Body of pancreas (tissue), 4 donors: ENCODE measurements at regions not wholly inside any gene's neighbourhood (a gene's known extent, or its start where the extent isn't known, plus 50 kb on each side); places are given as distances from the start of the nearest gene placed in this dataset.
A peak's percentile ranks its signal among the peaks of the same experiment; 100 is the strongest.

ENCODE experiments used
- ATAC-seq: fragments of 150-250 bp; one replicate; pipeline ENCODE4 v1.9.1; 2016
- DNase-seq, 4 donors: peaks; one replicate each; pipeline ENCODE4 v3.0.0-alpha.2; 2019
- H3K27ac ChIP-seq, 4 donors: fragments of 200-600 bp; sonication (generic); 1 replicate in 3 of 4; 2 replicates in 1 of 4; pipeline versions ENCODE4 v1.5.1 to v1.6.1; 2016 to 2019; ENCODE audit warnings: mild to moderate bottlenecking in 1 of 4, mixed read lengths in 1 of 4, moderate library complexity in 1 of 4
- H3K27me3 ChIP-seq, 2 donors: fragments of 200-600 bp; sonication (generic); one replicate each; pipeline ENCODE4 v1.6.0; 2016; ENCODE audit warnings: mild to moderate bottlenecking in 1 of 2
- H3K36me3 ChIP-seq, 2 donors: fragments of 200-600 bp; sonication (generic); replicated peaks in 1 of 2; 2 replicates each; pipeline ENCODE4 v1.5.1; 2016; ENCODE audit warnings: low read depth in 2 of 2; ENCODE audit not compliant: insufficient read depth in 1 of 2
- H3K4me1 ChIP-seq: fragments of 200-600 bp; sonication (generic); one replicate; pipeline ENCODE4 v1.6.0; 2016
- H3K4me3 ChIP-seq, 2 donors: fragments of 200-600 bp; sonication (generic); 1 replicate in 1 of 2; 2 replicates in 1 of 2; pipeline ENCODE4 v1.5.1; 2016 to 2019
- H3K9me3 ChIP-seq, 3 donors: fragments of 200-600 bp; sonication (generic); 1 replicate in 2 of 3; 2 replicates in 1 of 3; pipeline ENCODE4 v1.5.1; 2016
- POLR2A ChIP-seq, 3 donors: fragments of 450-650 bp; IDR thresholded peaks; one replicate each; pipeline ENCODE4 v1.6.1; 2016; ENCODE audit warnings: antibody characterized with exemption in 3 of 3, mild to moderate bottlenecking in 2 of 3
- WGBS, 2 donors: methylation state at CpG; one replicate each; pipeline ENCODE4 v1.1.5; 2017; 5-methylcytosine and 5-hydroxymethylcytosine counted together
- intact Hi-C: fragments of 100-400 bp; cut with DNase I; formaldehyde crosslinking; loops from one replicate; pipeline ENCODE4 v1.15.1; 2023
- TF ChIP-seq, protein P1 (sequence below), 7 experiments: fragments of 450-650 bp in 4 of 7; fragments of 200-600 bp in 3 of 7; sonication (generic) in 3 of 7; IDR thresholded peaks; one replicate each; pipeline ENCODE4 v1.5.1; 2016 to 2019; ENCODE audit warnings: antibody characterized with exemption in 7 of 7

- Histone ChIP-seq H3K36me3 (no peaks in the 10 kb centered on the region), H3K27ac (no peak overlapping the region)
- no peak for ATAC-seq
These were observed 64.6 kb upstream of the ESX1 start for GRCh38 chrX:104319346-104319745.

GRCh38 chrX:104318330-104319009 lies 63.7 kb upstream of the ESX1 start:
- 33 to 39% methylated on average over 4 of the region's 4 CpGs for WGBS, 2 donors
- H3K4me3 ChIP-seq = no peak overlapping the region
- H3K27me3 ChIP-seq = no peaks in the 10 kb centered on the region
- H3K27ac ChIP-seq = peak overlapping the region in 1 of 4 donors; percentile 27
- no peaks in the 10 kb centered on the region for H3K9me3 ChIP-seq
- H3K36me3 ChIP-seq = no peaks in the 10 kb centered on the region
- ATAC-seq = peak; percentile 82
- no peaks in the 10 kb centered on the region for H3K4me1 ChIP-seq
- TF ChIP-seq POLR2A (IDR thresholded peaks at IDR 0.05) = no peak
- TF ChIP-seq, protein P1, sequence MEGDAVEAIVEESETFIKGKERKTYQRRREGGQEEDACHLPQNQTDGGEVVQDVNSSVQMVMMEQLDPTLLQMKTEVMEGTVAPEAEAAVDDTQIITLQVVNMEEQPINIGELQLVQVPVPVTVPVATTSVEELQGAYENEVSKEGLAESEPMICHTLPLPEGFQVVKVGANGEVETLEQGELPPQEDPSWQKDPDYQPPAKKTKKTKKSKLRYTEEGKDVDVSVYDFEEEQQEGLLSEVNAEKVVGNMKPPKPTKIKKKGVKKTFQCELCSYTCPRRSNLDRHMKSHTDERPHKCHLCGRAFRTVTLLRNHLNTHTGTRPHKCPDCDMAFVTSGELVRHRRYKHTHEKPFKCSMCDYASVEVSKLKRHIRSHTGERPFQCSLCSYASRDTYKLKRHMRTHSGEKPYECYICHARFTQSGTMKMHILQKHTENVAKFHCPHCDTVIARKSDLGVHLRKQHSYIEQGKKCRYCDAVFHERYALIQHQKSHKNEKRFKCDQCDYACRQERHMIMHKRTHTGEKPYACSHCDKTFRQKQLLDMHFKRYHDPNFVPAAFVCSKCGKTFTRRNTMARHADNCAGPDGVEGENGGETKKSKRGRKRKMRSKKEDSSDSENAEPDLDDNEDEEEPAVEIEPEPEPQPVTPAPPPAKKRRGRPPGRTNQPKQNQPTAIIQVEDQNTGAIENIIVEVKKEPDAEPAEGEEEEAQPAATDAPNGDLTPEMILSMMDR (IDR thresholded peaks at IDR 0.05) = no peak
- DNase-seq = peak; percentile 19 to 56 (median 45)
- intact Hi-C loops = no loop called here

More at GRCh38 chrX:104319346-104319745, 64.6 kb upstream of the ESX1 start:
- intact Hi-C loops = no loop called here
- Histone ChIP-seq H3K9me3 (no peaks in the 10 kb centered on the region), H3K27me3 (no peaks in the 10 kb centered on the region), H3K4me1 (no peaks in the 10 kb centered on the region), H3K4me3 (no peak overlapping the region)
- 82 to 87% methylated on average over 5 of the region's 5 CpGs for WGBS, 2 donors
- no peak for DNase-seq
- TF ChIP-seq, protein P1 (IDR thresholded peaks at IDR 0.05) = no peak
- no peak for TF ChIP-seq POLR2A (IDR thresholded peaks at IDR 0.05)

GRCh38 chrX:104316739-104317138 lies 62.0 kb upstream of the ESX1 start:
- no peak overlapping the region for H3K27ac ChIP-seq
- DNase-seq (no peak), ATAC-seq (no peak)
- no peaks in the 10 kb centered on the region for H3K36me3 ChIP-seq
- intact Hi-C loops = no loop called here
- 75 to 81% methylated on average over 3 of the region's 3 CpGs for WGBS, 2 donors
- no peaks in the 10 kb centered on the region for H3K4me1 ChIP-seq
- H3K4me3 ChIP-seq = no peak overlapping the region
- H3K27me3 ChIP-seq = no peaks in the 10 kb centered on the region
- no peak for TF ChIP-seq POLR2A (IDR thresholded peaks at IDR 0.05)
- TF ChIP-seq, protein P1 (IDR thresholded peaks at IDR 0.05) = no peak
- H3K9me3 ChIP-seq = no peaks in the 10 kb centered on the region

DNA sequence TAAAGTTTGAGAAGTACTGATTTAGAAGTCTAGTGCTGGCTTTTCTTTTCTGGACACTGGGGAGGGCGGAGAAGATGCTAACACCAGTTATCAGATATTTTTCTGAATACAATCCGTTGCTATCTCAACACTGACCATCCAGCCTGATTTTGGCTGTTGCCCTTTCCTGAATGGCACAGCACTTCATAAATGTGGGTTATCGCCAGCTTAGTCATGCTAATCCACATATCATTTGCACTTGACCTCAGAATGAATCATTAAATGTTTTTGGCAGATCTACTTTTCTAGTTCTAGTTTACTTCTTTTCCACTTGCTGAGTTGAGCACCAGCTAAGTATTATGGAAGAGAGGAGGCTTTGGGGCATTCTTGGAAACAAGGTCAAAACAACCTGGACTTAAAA lies 60.8 kb upstream of the ESX1 start:
- no peaks in the 10 kb centered on the region for H3K36me3 ChIP-seq
- DNase-seq (no peak), ATAC-seq (no peak)
- no peaks in the 10 kb centered on the region for H3K27me3 ChIP-seq
- H3K9me3 ChIP-seq = no peaks in the 10 kb centered on the region
- no peak overlapping the region for H3K27ac ChIP-seq
- intact Hi-C loops = no loop called here
- TF ChIP-seq, protein P1 (IDR thresholded peaks at IDR 0.05) = no peak
- TF ChIP-seq POLR2A (IDR thresholded peaks at IDR 0.05) = no peak
- WGBS, 2 donors = 42 to 70% methylated on average over 3 of the region's 3 CpGs
- H3K4me3 ChIP-seq = no peak overlapping the region
- H3K4me1 ChIP-seq = no peaks in the 10 kb centered on the region

GRCh38 chrX:104310657-104311254 lies 56.0 kb upstream of the ESX1 start:
- WGBS, 2 donors = 58 to 68% methylated on average over 2 of the region's 2 CpGs
- no peak for TF ChIP-seq POLR2A (IDR thresholded peaks at IDR 0.05)
- no peaks in the 10 kb centered on the region for H3K4me1 ChIP-seq
- H3K9me3 ChIP-seq = no peaks in the 10 kb centered on the region
- no peaks in the 10 kb centered on the region for H3K27me3 ChIP-seq
- DNase-seq = no peak
- no peak overlapping the region for H3K4me3 ChIP-seq
- ATAC-seq = no peak
- no peaks in the 10 kb centered on the region for H3K36me3 ChIP-seq
- no peak overlapping the region for H3K27ac ChIP-seq
- intact Hi-C loops = no loop called here
